ENCODE measurements at regions not wholly inside any gene's neighbourhood (a gene's known extent, or its start where the extent isn't known, plus 50 kb on each side); places are given as distances from the start of the nearest gene placed in this dataset.
A peak's percentile ranks its signal among the peaks of the same experiment; 100 is the strongest.

GRCh38 chr11:97140885-97141494 lies 751.2 kb downstream of the JRKL start:
- DNase-seq (ENCODE audit: low read depth in 2 of 2) = peak; percentile 46 to 55
- H3K4me3 ChIP-seq (replicated peaks in 1 of 2; ENCODE audit: low read depth in 2 of 2, low read length in 2 of 2) = no peak overlapping the region
- TF ChIP-seq, protein P1, sequence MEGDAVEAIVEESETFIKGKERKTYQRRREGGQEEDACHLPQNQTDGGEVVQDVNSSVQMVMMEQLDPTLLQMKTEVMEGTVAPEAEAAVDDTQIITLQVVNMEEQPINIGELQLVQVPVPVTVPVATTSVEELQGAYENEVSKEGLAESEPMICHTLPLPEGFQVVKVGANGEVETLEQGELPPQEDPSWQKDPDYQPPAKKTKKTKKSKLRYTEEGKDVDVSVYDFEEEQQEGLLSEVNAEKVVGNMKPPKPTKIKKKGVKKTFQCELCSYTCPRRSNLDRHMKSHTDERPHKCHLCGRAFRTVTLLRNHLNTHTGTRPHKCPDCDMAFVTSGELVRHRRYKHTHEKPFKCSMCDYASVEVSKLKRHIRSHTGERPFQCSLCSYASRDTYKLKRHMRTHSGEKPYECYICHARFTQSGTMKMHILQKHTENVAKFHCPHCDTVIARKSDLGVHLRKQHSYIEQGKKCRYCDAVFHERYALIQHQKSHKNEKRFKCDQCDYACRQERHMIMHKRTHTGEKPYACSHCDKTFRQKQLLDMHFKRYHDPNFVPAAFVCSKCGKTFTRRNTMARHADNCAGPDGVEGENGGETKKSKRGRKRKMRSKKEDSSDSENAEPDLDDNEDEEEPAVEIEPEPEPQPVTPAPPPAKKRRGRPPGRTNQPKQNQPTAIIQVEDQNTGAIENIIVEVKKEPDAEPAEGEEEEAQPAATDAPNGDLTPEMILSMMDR (IDR thresholded peaks at IDR 0.05; ENCODE audit: low read depth, low read length) = peak; percentile 42

DNA sequence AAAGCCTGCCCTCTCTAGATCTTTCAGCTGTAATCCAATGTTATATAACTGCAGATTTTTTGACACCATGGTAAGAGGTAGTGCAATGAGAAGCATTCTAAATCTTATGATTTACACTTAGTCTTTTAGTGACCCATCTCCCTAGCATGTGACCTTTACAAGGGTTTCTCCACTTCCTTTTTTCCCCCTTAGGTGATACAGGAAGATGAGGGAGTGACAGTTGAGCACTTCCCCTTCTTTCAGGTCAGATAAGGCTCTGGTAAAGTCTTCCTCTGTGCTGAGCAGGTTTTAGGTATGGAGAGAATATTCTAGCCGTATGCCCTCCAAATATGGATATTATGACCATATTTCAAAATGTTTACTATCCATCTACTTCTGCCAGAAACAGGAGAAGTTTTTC lies 753.6 kb downstream of the JRKL start:
- no peak for DNase-seq (ENCODE audit: low read depth in 2 of 2)
- TF ChIP-seq, protein P1 (IDR thresholded peaks at IDR 0.05; ENCODE audit: low read depth, low read length) = no peak

DNA sequence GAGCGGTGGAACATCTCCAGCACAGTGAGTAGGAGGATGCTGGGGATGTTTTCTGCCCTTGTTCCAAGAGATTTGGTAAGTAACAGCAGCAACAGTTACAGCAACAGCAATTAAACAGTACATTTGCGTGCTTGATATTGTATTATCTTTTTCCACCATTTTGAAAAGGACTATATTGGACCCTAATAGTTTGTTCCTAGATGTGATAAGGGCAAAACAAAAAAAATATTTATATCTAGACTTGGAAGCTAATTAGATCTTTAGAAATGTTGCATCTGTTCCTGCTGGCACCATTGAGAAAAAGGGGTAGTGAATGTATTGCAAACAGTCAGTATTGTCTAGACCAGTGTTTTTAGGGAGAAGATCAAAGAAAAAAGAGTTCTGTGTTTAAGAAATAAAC lies 759.9 kb downstream of the JRKL start:
- H3K4me3 ChIP-seq (replicated peaks in 1 of 2; ENCODE audit: low read depth in 2 of 2, low read length in 2 of 2) = no peak overlapping the region
- TF ChIP-seq, protein P1 (IDR thresholded peaks at IDR 0.05; ENCODE audit: low read depth, low read length) = no peak
- no peak for DNase-seq (ENCODE audit: low read depth in 2 of 2)

More for the DNA sequence above, 753.6 kb downstream of the JRKL start:
- no peak overlapping the region for H3K4me3 ChIP-seq (replicated peaks in 1 of 2; ENCODE audit: low read depth in 2 of 2, low read length in 2 of 2)

GRCh38 chr11:97157221-97157740 lies 767.5 kb downstream of the JRKL start:
- DNase-seq (ENCODE audit: low read depth in 2 of 2) = no peak
- TF ChIP-seq, protein P1 (IDR thresholded peaks at IDR 0.05; ENCODE audit: low read depth, low read length) = no peak
- no peak overlapping the region for H3K4me3 ChIP-seq (replicated peaks in 1 of 2; ENCODE audit: low read depth in 2 of 2, low read length in 2 of 2)

DNA sequence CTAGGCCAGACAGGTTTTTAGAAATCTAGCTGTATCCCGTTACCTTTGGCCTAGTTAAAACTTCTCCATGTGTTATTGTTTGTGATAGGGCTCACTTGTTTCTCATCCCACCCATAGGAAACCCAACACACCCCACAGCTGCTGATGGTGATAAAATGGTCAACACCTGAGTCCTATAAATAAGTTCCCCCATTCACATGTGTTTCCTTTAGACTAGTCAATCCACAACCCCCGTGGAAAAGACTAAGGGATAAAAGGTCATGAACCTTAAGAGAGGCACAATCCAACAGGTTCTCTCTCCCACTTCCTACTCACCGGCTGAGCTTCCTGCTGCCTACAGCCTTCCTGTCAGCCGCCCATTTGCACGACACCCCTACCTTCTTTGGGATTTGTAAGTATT lies 768.4 kb downstream of the JRKL start:
- TF ChIP-seq, protein P1 (IDR thresholded peaks at IDR 0.05; ENCODE audit: low read depth, low read length) = no peak

GRCh38 chr11:97163631-97164191 lies 773.9 kb downstream of the JRKL start:
- DNase-seq (ENCODE audit: low read depth in 2 of 2) = no peak
- H3K4me3 ChIP-seq (replicated peaks in 1 of 2; ENCODE audit: low read depth in 2 of 2, low read length in 2 of 2) = no peak overlapping the region
- TF ChIP-seq, protein P1 (IDR thresholded peaks at IDR 0.05; ENCODE audit: low read depth, low read length) = no peak

More for the DNA sequence above, 768.4 kb downstream of the JRKL start:
- no peak overlapping the region for H3K4me3 ChIP-seq (replicated peaks in 1 of 2; ENCODE audit: low read depth in 2 of 2, low read length in 2 of 2)
- no peak for DNase-seq (ENCODE audit: low read depth in 2 of 2)
